K562 (cell line): ENCODE measurements at regions not wholly inside any gene's neighbourhood (a gene's known extent, or its start where the extent isn't known, plus 50 kb on each side); places are given as distances from the start of the nearest gene placed in this dataset.

Experiments
- ATAC-seq: fragments of 200-7000 bp; cut with Tn5 transposase; 3 replicates; pipeline ENCODE4 v1.9.1; 2020; ENCODE audit warnings: moderate library complexity
- BruUV-seq: library from RNA; stranded (reverse); fragments of 400-500 nt; replicated peaks from 2 replicates; lab custom pipeline; 2021; lab: Mats Ljungman, UMichigan
- CTCF ChIA-PET: fragments of 300-600 bp; formaldehyde crosslinking; extraction: SDS; loops from one replicate; lab custom pipeline; 2021; ENCODE audit warnings: low intra/inter-chr PET ratio; lab: Yijun Ruan, JAX
- POLR2A ChIA-PET: fragments of 300-600, 350-650 bp; sonication (Branson Sonifier 250); formaldehyde crosslinking; extraction: SDS; loops from one replicate; lab custom pipeline; 2021; ENCODE audit warnings: antibody characterized with exemption, inconsistent platforms; lab: Yijun Ruan, JAX
- DNase-seq, 4 experiments: peaks; one replicate each; pipeline versions ENCODE4 v3.0.0 to v3.0.0-alpha.2; 2011 to 2018; ENCODE audit warnings: low spot score in 3 of 4, mixed read lengths in 3 of 4; ENCODE audit errors: extremely low read depth in 1 of 4
- FAIRE-seq: peaks from 2 replicates; lab custom pipeline; 2011; peaks lifted over from hg19 to GRCh38; lab: Jason Lieb, UNC
- H2AFZ ChIP-seq: 2 replicates; pipeline ENCODE4 v1.6.0; 2011; ENCODE audit warnings: low read depth, low read length, control low read depth, inconsistent platforms
- H3K27ac ChIP-seq: fragments of 200-600 bp; 3 replicates; pipeline ENCODE4 v1.8.0; 2011; ENCODE audit warnings: low read depth, mild to moderate bottlenecking, control low read depth, inconsistent platforms, low read length, moderate library complexity, mixed read lengths; ENCODE audit errors: extremely low read depth
- H3K27me3 ChIP-seq, 2 experiments: fragments of 300-600 bp in 1 of 2; 2 replicates in 1 of 2; 3 replicates in 1 of 2; pipeline versions ENCODE4 v1.6.0 to v1.8.0; 2011; ENCODE audit warnings: inconsistent platforms in 2 of 2, low read length in 2 of 2, mild to moderate bottlenecking in 1 of 2, mixed read lengths in 1 of 2, moderate library complexity in 1 of 2; ENCODE audit not compliant: control insufficient read depth in 2 of 2, insufficient read depth in 2 of 2
- H3K36me3 ChIP-seq: fragments of 300-600 bp; 3 replicates; pipeline ENCODE4 v1.8.0; 2011; ENCODE audit warnings: mild to moderate bottlenecking, low read length, inconsistent platforms; ENCODE audit not compliant: control insufficient read depth, insufficient read depth
- H3K4me1 ChIP-seq, 2 experiments: fragments of 200-600 bp in 1 of 2; replicated peaks in 1 of 2; 2 replicates in 1 of 2; 3 replicates in 1 of 2; pipeline versions ENCODE4 v1.5.1 to v1.8.0; 2011; ENCODE audit warnings: inconsistent platforms in 2 of 2, low read length in 2 of 2, mild to moderate bottlenecking in 1 of 2, mixed read lengths in 1 of 2, moderate library complexity in 1 of 2; ENCODE audit not compliant: control insufficient read depth in 2 of 2, insufficient read depth in 2 of 2
- H3K4me2 ChIP-seq: 2 replicates; pipeline ENCODE4 v1.6.1; 2011; ENCODE audit warnings: low read length, control low read depth, inconsistent platforms, mixed read lengths; ENCODE audit not compliant: insufficient read depth
- H3K4me3 ChIP-seq: fragments of 200-600 bp; sonication (generic), shearing (Covaris generic); 2 replicates; pipeline ENCODE4 v1.5.1; 2016; ENCODE audit warnings: control low read depth, inconsistent platforms
- H3K79me2 ChIP-seq: fragments of 200-600 bp; 3 replicates; pipeline ENCODE4 v1.8.0; 2011; ENCODE audit warnings: low read length, inconsistent platforms; ENCODE audit not compliant: control insufficient read depth, insufficient read depth
- H3K9ac ChIP-seq, 2 experiments: 2 replicates each; pipeline versions ENCODE4 v1.6.0 to v1.6.1; 2011; ENCODE audit warnings: low read depth in 2 of 2, low read length in 2 of 2, control low read depth in 1 of 2, inconsistent platforms in 1 of 2, mild to moderate bottlenecking in 1 of 2, mixed read lengths in 1 of 2; ENCODE audit not compliant: insufficient read depth in 1 of 2
- H3K9me1 ChIP-seq: one replicate; pipeline ENCODE4 v1.6.0; 2011; ENCODE audit warnings: inconsistent platforms, mild to moderate bottlenecking, low read length, moderate library complexity; ENCODE audit not compliant: control insufficient read depth, insufficient read depth
- H3K9me3 ChIP-seq: replicated peaks from 2 replicates; pipeline ENCODE4 v1.5.1; 2011; ENCODE audit warnings: low read depth, low read length, inconsistent platforms; ENCODE audit not compliant: control insufficient read depth, insufficient read depth
- H4K20me1 ChIP-seq: replicated peaks from 2 replicates; pipeline ENCODE4 v1.6.1; 2011; ENCODE audit warnings: low read length, inconsistent platforms, mixed read lengths; ENCODE audit not compliant: control insufficient read depth, insufficient read depth
- EHMT2 ChIP-seq: fragments of 450-650 bp; IDR thresholded peaks from 2 replicates; pipeline ENCODE4 v1.6.1; 2018; ENCODE audit warnings: antibody characterized with exemption
- KDM5B ChIP-seq: fragments of 200-600 bp; sonication (generic); IDR thresholded peaks from 2 replicates; pipeline ENCODE4 v1.6.1; 2012; ENCODE audit warnings: low read depth, mild to moderate bottlenecking, moderate library complexity, low read length, control low read depth, inconsistent platforms; ENCODE audit not compliant: insufficient replicate concordance
- KLF1 ChIP-seq: fragments of 450-650 bp; IDR thresholded peaks from 2 replicates; pipeline ENCODE4 v1.6.1; 2016; ENCODE audit warnings: missing genetic modification characterization, missing compliant biosample characterization
- MTA1 ChIP-seq: fragments of 450-650 bp; IDR thresholded peaks from 2 replicates; pipeline ENCODE4 v1.6.1; 2017; ENCODE audit warnings: borderline replicate concordance
- MYNN ChIP-seq, 2 experiments: sonication (generic); formaldehyde crosslinking in 1 of 2; IDR thresholded peaks; 2 replicates each; pipeline versions ENCODE4 v1.5.0 to v1.6.1; 2016 to 2020; ENCODE audit warnings: antibody characterized with exemption in 1 of 2, missing genetic modification reagents in 1 of 2
- NFE2 ChIP-seq: IDR thresholded peaks from 2 replicates; pipeline ENCODE4 v1.6.1; 2014; ENCODE audit warnings: antibody characterized with exemption, low read depth
- PHTF2 ChIP-seq: fragments of 250-450 bp; sonication (Bioruptor Pico); IDR thresholded peaks from 2 replicates; pipeline ENCODE4 v1.5.0; 2021; ENCODE audit warnings: mild to moderate bottlenecking
- RHOXF2B ChIP-seq: fragments of 250-450 bp; sonication (Bioruptor Pico); conservative IDR thresholded peaks from 2 replicates; pipeline ENCODE4 v1.5.1; 2021
- TSHZ1 ChIP-seq: fragments of 250-450 bp; sonication (Bioruptor Pico); IDR thresholded peaks from 2 replicates; pipeline ENCODE4 v1.4.0; 2020; ENCODE audit warnings: mild to moderate bottlenecking, moderate library complexity
- ZNF282 ChIP-seq: sonication (generic); formaldehyde crosslinking; IDR thresholded peaks from 2 replicates; pipeline ENCODE4 v1.8.1; 2023; ENCODE audit warnings: missing genetic modification reagents
- WGBS: fragments of 100-300 bp; shearing (Covaris generic); methylation state at CpG from one replicate; pipeline ENCODE4 v1.1.6; 2016; ENCODE audit warnings: low coverage, mixed read lengths; ENCODE audit not compliant: insufficient coverage; ENCODE audit errors: missing lambda C conversion rate; 5-methylcytosine and 5-hydroxymethylcytosine counted together
- in situ Hi-C: fragments of 300-500 bp; cut with MboI; formaldehyde crosslinking; loops from 4 replicates; pipeline ENCODE4 v1.15.0; 2018; ENCODE audit warnings: inconsistent platforms, mixed read lengths
- intact Hi-C: fragments of 100-400 bp; cut with micrococcal nuclease; formaldehyde crosslinking; loops from 2 replicates; pipeline ENCODE4 v1.14.2; 2022

GRCh38 chr5:175321927-175322532 lies 122.0 kb downstream of the DRD1 start (continued):
- TF ChIP-seq ZNF282 (CRISPR knock-in tag) (no peak), EHMT2 (peak; percentile 96)

GRCh38 chr5:175319199-175319598 lies 124.8 kb downstream of the DRD1 start:
- H3K9me3 ChIP-seq = no peaks in the 10 kb centered on the region
- H3K4me2 ChIP-seq = no peak overlapping the region
- 0% methylated on average over 2 of the region's 2 CpGs for WGBS
- H4K20me1 ChIP-seq = 0 out of 2 replicates have a peak, but pooled peaks cover 3% of the 10 kb centered on the region
- no peaks in the 10 kb centered on the region for H3K4me1 ChIP-seq
- in situ Hi-C loops = no loop called here
- H3K36me3 ChIP-seq = no peaks in the 10 kb centered on the region
- TF ChIP-seq EHMT2 (no peak), TSHZ1 (CRISPR knock-in tag) (no peak), PHTF2 (no peak), MYNN (IDR thresholded peaks at IDR 0.05) (no peak), MYNN (CRISPR knock-in tag; IDR thresholded peaks at IDR 0.05) (no peak), NFE2 (no peak), RHOXF2B (CRISPR knock-in tag) (no peak), KLF1 (no peak), KDM5B (no peak), MTA1 (no peak)
- intact Hi-C loops = no loop called here
- ChIA-PET POLR2A (interaction anchor here (0.6 kb wide), 1 partner anchor 34 kb away, joined by 3 read pairs; no protein-coding TSS in a partner anchor), CTCF (no interaction called here)
- no peak overlapping the region for H3K4me3 ChIP-seq
- FAIRE-seq (no peak), ATAC-seq (no peak), DNase-seq (no peak)
- no peak overlapping the region for H2AFZ ChIP-seq
- no peaks in the 10 kb centered on the region for H3K27me3 ChIP-seq
- no peak overlapping the region for H3K27ac ChIP-seq
- no peaks in the 10 kb centered on the region for H3K79me2 ChIP-seq
- no TSS peak for BruUV-seq
- H3K9me1 ChIP-seq = no peaks in the 10 kb centered on the region
- H3K9ac ChIP-seq = no peak overlapping the region
